HepG2 (cell line): ENCODE measurements at regions not wholly inside any gene's neighbourhood (a gene's known extent, or its start where the extent isn't known, plus 50 kb on each side); places are given as distances from the start of the nearest gene placed in this dataset.

Experiments used
- ATAC-seq: fragments of 200-7000 bp; cut with Tn5 transposase; 3 replicates; pipeline ENCODE4 v1.9.1; 2020; ENCODE audit warnings: mild to moderate bottlenecking, moderate library complexity
- BruUV-seq: library from RNA; stranded (reverse); fragments of 400-500 nt; replicated peaks from 2 replicates; lab custom pipeline; 2021; lab: Mats Ljungman, UMichigan
- CTCF ChIA-PET: fragments of 300-600 bp; formaldehyde crosslinking; extraction: SDS; loops from one replicate; lab custom pipeline; 2021; ENCODE audit warnings: low total read pairs, inconsistent platforms, low intra/inter-chr PET ratio; lab: Yijun Ruan, JAX
- POLR2A ChIA-PET: fragments of 350-600 bp; sonication (Branson Sonifier 250); formaldehyde crosslinking; loops from one replicate; lab custom pipeline; 2020; ENCODE audit warnings: antibody characterized with exemption, inconsistent platforms; lab: Yijun Ruan, JAX
- DNase-seq: peaks from one replicate; pipeline ENCODE4 v3.0.0-alpha.2; 2015; ENCODE audit warnings: low spot score
- FAIRE-seq: peaks from 3 replicates; lab custom pipeline; 2011; peaks lifted over from hg19 to GRCh38; lab: Jason Lieb, UNC
- H2AFZ ChIP-seq: one replicate; pipeline ENCODE4 v1.6.1; 2011; ENCODE audit warnings: low read length, inconsistent platforms
- H3K27ac ChIP-seq: fragments of 300-600 bp; 3 replicates; pipeline ENCODE4 v1.8.0; 2011; ENCODE audit warnings: mixed run types, mild to moderate bottlenecking, mixed read lengths, low read length, inconsistent platforms; ENCODE audit not compliant: insufficient read depth; ENCODE audit errors: extremely low read length
- H3K27me3 ChIP-seq, 2 experiments: fragments of 200-600 bp in 1 of 2; 2 replicates in 1 of 2; 3 replicates in 1 of 2; pipeline versions ENCODE4 v1.6.0 to v1.8.0; 2011; ENCODE audit warnings: low read length in 2 of 2, mild to moderate bottlenecking in 2 of 2, moderate library complexity in 2 of 2, inconsistent platforms in 1 of 2; ENCODE audit not compliant: insufficient read depth in 2 of 2, control insufficient read depth in 1 of 2
- H3K36me3 ChIP-seq, 2 experiments: fragments of 200-600 bp in 1 of 2; replicated peaks in 1 of 2; 2 replicates in 1 of 2; 3 replicates in 1 of 2; pipeline versions ENCODE4 v1.5.1 to v1.8.0; 2011; ENCODE audit warnings: low read length in 2 of 2, inconsistent platforms in 1 of 2; ENCODE audit not compliant: insufficient read depth in 2 of 2, control insufficient read depth in 1 of 2
- H3K4me1 ChIP-seq: 2 replicates; pipeline ENCODE4 v1.5.1; 2012; ENCODE audit warnings: low read length, inconsistent platforms; ENCODE audit not compliant: insufficient read depth
- H3K4me2 ChIP-seq: 2 replicates; pipeline ENCODE4 v1.6.0; 2011; ENCODE audit warnings: low read depth, low read length, inconsistent platforms
- H3K4me3 ChIP-seq, 3 experiments: fragments of 200-600 bp in 1 of 3; sonication (generic), shearing (Covaris generic) in 1 of 3; replicated peaks in 1 of 3; 2 replicates each; pipeline ENCODE4 v1.5.1; 2011 to 2016; ENCODE audit warnings: low read length in 3 of 3, inconsistent platforms in 2 of 3, low read depth in 2 of 3, mild to moderate bottlenecking in 2 of 3, control low read depth in 1 of 3, mixed read lengths in 1 of 3; ENCODE audit not compliant: insufficient read depth in 1 of 3
- H3K79me2 ChIP-seq: one replicate; pipeline ENCODE4 v1.6.1; 2011; ENCODE audit warnings: low read length, inconsistent platforms; ENCODE audit not compliant: insufficient read depth
- H3K9ac ChIP-seq: 2 replicates; pipeline ENCODE4 v1.6.0; 2011; ENCODE audit warnings: mild to moderate bottlenecking, low read depth, low read length, inconsistent platforms; ENCODE audit not compliant: insufficient read depth
- H3K9me3 ChIP-seq: 2 replicates; pipeline ENCODE4 v1.5.1; 2012; ENCODE audit warnings: mild to moderate bottlenecking, low read length
- H4K20me1 ChIP-seq: 2 replicates; pipeline ENCODE4 v1.6.0; 2011; ENCODE audit warnings: inconsistent platforms, mild to moderate bottlenecking, low read length, moderate library complexity; ENCODE audit not compliant: insufficient read depth
- ATF7 ChIP-seq, 2 experiments: fragments of 450-650 bp in 1 of 2; sonication (generic) in 1 of 2; formaldehyde crosslinking in 1 of 2; IDR thresholded peaks; 2 replicates each; pipeline versions ENCODE4 v1.4.0 to v1.6.1; 2016 to 2020; ENCODE audit warnings: antibody characterized with exemption in 1 of 2, mild to moderate bottlenecking in 1 of 2, missing genetic modification reagents in 1 of 2
- ATRX ChIP-seq: sonication (generic); formaldehyde crosslinking; IDR thresholded peaks from 2 replicates; pipeline ENCODE4 v1.4.0; 2020; ENCODE audit warnings: missing genetic modification reagents, borderline replicate concordance
- CBX5 ChIP-seq: sonication (generic); formaldehyde crosslinking; IDR thresholded peaks from 2 replicates; pipeline ENCODE4 v1.4.0; 2020; ENCODE audit warnings: missing genetic modification reagents, borderline replicate concordance
- ETV6 ChIP-seq: sonication (generic); formaldehyde crosslinking; conservative IDR thresholded peaks from 2 replicates; pipeline ENCODE4 v1.4.0; 2020; ENCODE audit warnings: missing genetic modification reagents
- FOSL2 ChIP-seq: sonication (generic); formaldehyde crosslinking; IDR thresholded peaks from 2 replicates; pipeline ENCODE4 v1.4.0; 2020; ENCODE audit warnings: missing genetic modification reagents
- FOXJ3 ChIP-seq: sonication (generic); formaldehyde crosslinking; IDR thresholded peaks from 2 replicates; pipeline ENCODE4 v1.4.0; 2020; ENCODE audit warnings: missing genetic modification reagents, mild to moderate bottlenecking, borderline replicate concordance
- HDAC2 ChIP-seq: sonication (generic); formaldehyde crosslinking; IDR thresholded peaks from 2 replicates; pipeline ENCODE4 v1.4.0; 2020; ENCODE audit warnings: missing genetic modification reagents
- HNRNPLL ChIP-seq: fragments of 200-400 bp; formaldehyde crosslinking; IDR thresholded peaks from 2 replicates; pipeline ENCODE4 v1.6.1; 2017; ENCODE audit warnings: mild to moderate bottlenecking, low read depth, low read length; ENCODE audit not compliant: poor library complexity, severe bottlenecking
- RELA ChIP-seq: sonication (generic); formaldehyde crosslinking; IDR thresholded peaks from 2 replicates; pipeline ENCODE4 v1.4.0; 2020; ENCODE audit warnings: missing genetic modification reagents
- RFX3 ChIP-seq: IDR thresholded peaks from 2 replicates; pipeline ENCODE4 v1.6.1; 2016; ENCODE audit warnings: missing biosample characterization, missing genetic modification reagents
- SSRP1 ChIP-seq: IDR thresholded peaks from 2 replicates; pipeline ENCODE4 v1.6.1; 2016; ENCODE audit warnings: control low read depth
- ZFP1 ChIP-seq: IDR thresholded peaks from 2 replicates; pipeline ENCODE4 v1.6.1; 2016
- ZFP36 ChIP-seq: fragments of 150-350 bp; IDR thresholded peaks from 2 replicates; pipeline ENCODE4 v1.6.1; 2018; ENCODE audit warnings: borderline replicate concordance, low read length, low read depth; ENCODE audit not compliant: partially characterized antibody
- ZNF138 ChIP-seq: sonication (generic); formaldehyde crosslinking; IDR thresholded peaks from 2 replicates; pipeline ENCODE4 v1.5.0; 2020; ENCODE audit warnings: mild to moderate bottlenecking, low read depth, missing genetic modification reagents
- ZNF878 ChIP-seq: sonication (generic); formaldehyde crosslinking; IDR thresholded peaks from 2 replicates; pipeline ENCODE4 v1.8.1; 2023; ENCODE audit warnings: mild to moderate bottlenecking, missing genetic modification reagents, moderate library complexity
- ZSCAN12 ChIP-seq: sonication (generic); formaldehyde crosslinking; IDR thresholded peaks from 2 replicates; pipeline ENCODE4 v1.9.0; 2021; ENCODE audit warnings: mild to moderate bottlenecking, missing genetic modification reagents
- ZSCAN22 ChIP-seq: sonication (generic); formaldehyde crosslinking; IDR thresholded peaks from 2 replicates; pipeline ENCODE4 v1.4.0; 2020; ENCODE audit warnings: mild to moderate bottlenecking, missing genetic modification reagents
- in situ Hi-C: cut with HindIII; loops from 2 replicates; pipeline ENCODE4 v1.10.0; 2017; ENCODE audit warnings: low pct_unique_long_range_greater_than_20kb; ENCODE audit not compliant: extremely low pct_ligation_motif_present
- intact Hi-C: fragments of 100-400 bp; cut with micrococcal nuclease; formaldehyde crosslinking; loops from one replicate; pipeline ENCODE4 v1.10.0; 2022; ENCODE audit not compliant: unreplicated experiment
- TF ChIP-seq, protein P1 (sequence below), 2 experiments: fragments of 450-650 bp in 1 of 2; sonication (generic) in 1 of 2; formaldehyde crosslinking; IDR thresholded peaks; 2 replicates each; pipeline versions ENCODE4 v1.5.0 to v1.8.0; 2020 to 2022; ENCODE audit warnings: mild to moderate bottlenecking in 1 of 2, missing genetic modification reagents in 1 of 2
- TF ChIP-seq, protein P2 (sequence below): sonication (generic); formaldehyde crosslinking; conservative IDR thresholded peaks from 2 replicates; pipeline ENCODE4 v1.4.0; 2020; ENCODE audit warnings: missing genetic modification reagents
- TF ChIP-seq, protein P3 (sequence below): sonication (generic); formaldehyde crosslinking; IDR thresholded peaks from 2 replicates; pipeline ENCODE4 v1.4.0; 2020; ENCODE audit warnings: missing genetic modification reagents

- no peak for TF ChIP-seq ZSCAN12 (CRISPR knock-in tag)
- TF ChIP-seq ZFP1: no peak
- TF ChIP-seq SSRP1 (CRISPR knock-in tag): no peak
- TF ChIP-seq ZFP36: no peak
- TF ChIP-seq HDAC2: no peak
- no peak for TF ChIP-seq ATRX (CRISPR knock-in tag)
- no peak for TF ChIP-seq ETV6 (CRISPR knock-in tag)
- TF ChIP-seq, all 625 proteins: peak for 0
These were observed 124.8 kb upstream of the SLC1A3 start (continued) for GRCh38 chr5:36481454-36482120.

GRCh38 chr5:36482812-36483211, 123.6 kb upstream of the SLC1A3 start:
- no peak for FAIRE-seq
- in situ Hi-C loops: no loop called here
- Histone ChIP-seq H2AFZ (no peak overlapping the region), H3K27ac (no peak overlapping the region), H3K79me2 (no peaks in the 10 kb centered on the region), H3K4me2 (no peak overlapping the region), H4K20me1 (no peaks in the 10 kb centered on the region), H3K4me3 (no peak overlapping the region), H3K4me1 (no peaks in the 10 kb centered on the region), H3K9me3 (no peaks in the 10 kb centered on the region), H3K36me3 (no peaks in the 10 kb centered on the region), H3K27me3 (no peaks in the 10 kb centered on the region), H3K9ac (no peak overlapping the region)
- ATAC-seq: no peak
- POLR2A ChIA-PET: no interaction called here
- BruUV-seq: no TSS peak
- CTCF ChIA-PET: no interaction called here
- intact Hi-C loops: no loop called here
- TF ChIP-seq ATF7 (IDR thresholded peaks at IDR 0.05) (no peak), ATF7 (CRISPR knock-in tag; IDR thresholded peaks at IDR 0.05) (no peak), ZNF138 (CRISPR knock-in tag) (no peak), HNRNPLL (no peak), FOXJ3 (no peak), FOSL2 (CRISPR knock-in tag) (no peak), ZSCAN22 (CRISPR knock-in tag) (no peak), CBX5 (CRISPR knock-in tag) (no peak), ZNF878 (no peak), RELA (CRISPR knock-in tag) (no peak), ZFP1 (no peak), RFX3 (CRISPR knock-in tag) (no peak)
- TF ChIP-seq, protein P1, sequence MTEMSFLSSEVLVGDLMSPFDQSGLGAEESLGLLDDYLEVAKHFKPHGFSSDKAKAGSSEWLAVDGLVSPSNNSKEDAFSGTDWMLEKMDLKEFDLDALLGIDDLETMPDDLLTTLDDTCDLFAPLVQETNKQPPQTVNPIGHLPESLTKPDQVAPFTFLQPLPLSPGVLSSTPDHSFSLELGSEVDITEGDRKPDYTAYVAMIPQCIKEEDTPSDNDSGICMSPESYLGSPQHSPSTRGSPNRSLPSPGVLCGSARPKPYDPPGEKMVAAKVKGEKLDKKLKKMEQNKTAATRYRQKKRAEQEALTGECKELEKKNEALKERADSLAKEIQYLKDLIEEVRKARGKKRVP (CRISPR knock-in tag; IDR thresholded peaks at IDR 0.05): no peak
- TF ChIP-seq, protein P2, sequence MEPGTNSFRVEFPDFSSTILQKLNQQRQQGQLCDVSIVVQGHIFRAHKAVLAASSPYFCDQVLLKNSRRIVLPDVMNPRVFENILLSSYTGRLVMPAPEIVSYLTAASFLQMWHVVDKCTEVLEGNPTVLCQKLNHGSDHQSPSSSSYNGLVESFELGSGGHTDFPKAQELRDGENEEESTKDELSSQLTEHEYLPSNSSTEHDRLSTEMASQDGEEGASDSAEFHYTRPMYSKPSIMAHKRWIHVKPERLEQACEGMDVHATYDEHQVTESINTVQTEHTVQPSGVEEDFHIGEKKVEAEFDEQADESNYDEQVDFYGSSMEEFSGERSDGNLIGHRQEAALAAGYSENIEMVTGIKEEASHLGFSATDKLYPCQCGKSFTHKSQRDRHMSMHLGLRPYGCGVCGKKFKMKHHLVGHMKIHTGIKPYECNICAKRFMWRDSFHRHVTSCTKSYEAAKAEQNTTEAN (CRISPR knock-in tag): no peak
- TF ChIP-seq, protein P3, sequence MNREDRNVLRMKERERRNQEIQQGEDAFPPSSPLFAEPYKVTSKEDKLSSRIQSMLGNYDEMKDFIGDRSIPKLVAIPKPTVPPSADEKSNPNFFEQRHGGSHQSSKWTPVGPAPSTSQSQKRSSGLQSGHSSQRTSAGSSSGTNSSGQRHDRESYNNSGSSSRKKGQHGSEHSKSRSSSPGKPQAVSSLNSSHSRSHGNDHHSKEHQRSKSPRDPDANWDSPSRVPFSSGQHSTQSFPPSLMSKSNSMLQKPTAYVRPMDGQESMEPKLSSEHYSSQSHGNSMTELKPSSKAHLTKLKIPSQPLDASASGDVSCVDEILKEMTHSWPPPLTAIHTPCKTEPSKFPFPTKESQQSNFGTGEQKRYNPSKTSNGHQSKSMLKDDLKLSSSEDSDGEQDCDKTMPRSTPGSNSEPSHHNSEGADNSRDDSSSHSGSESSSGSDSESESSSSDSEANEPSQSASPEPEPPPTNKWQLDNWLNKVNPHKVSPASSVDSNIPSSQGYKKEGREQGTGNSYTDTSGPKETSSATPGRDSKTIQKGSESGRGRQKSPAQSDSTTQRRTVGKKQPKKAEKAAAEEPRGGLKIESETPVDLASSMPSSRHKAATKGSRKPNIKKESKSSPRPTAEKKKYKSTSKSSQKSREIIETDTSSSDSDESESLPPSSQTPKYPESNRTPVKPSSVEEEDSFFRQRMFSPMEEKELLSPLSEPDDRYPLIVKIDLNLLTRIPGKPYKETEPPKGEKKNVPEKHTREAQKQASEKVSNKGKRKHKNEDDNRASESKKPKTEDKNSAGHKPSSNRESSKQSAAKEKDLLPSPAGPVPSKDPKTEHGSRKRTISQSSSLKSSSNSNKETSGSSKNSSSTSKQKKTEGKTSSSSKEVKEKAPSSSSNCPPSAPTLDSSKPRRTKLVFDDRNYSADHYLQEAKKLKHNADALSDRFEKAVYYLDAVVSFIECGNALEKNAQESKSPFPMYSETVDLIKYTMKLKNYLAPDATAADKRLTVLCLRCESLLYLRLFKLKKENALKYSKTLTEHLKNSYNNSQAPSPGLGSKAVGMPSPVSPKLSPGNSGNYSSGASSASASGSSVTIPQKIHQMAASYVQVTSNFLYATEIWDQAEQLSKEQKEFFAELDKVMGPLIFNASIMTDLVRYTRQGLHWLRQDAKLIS (CRISPR knock-in tag): no peak
- DNase-seq: no peak
